Hematopoietic multipotent progenitor cell (in vitro differentiated cells): ENCODE measurements at regions not wholly inside any gene's neighbourhood (a gene's known extent, or its start where the extent isn't known, plus 50 kb on each side); places are given as distances from the start of the nearest gene placed in this dataset.
"Not testable (repeated sequence)": the region's sequence is repeated elsewhere in the genome, so short reads cannot be mapped to it uniquely, and the experiment has no call there.

Experiments used
- DNase-seq, 3 donors: peaks; one replicate each; pipeline ENCODE4 v3.0.0-alpha.2; 2011 to 2015; ENCODE audit warnings: low read depth in 2 of 3, low spot score in 2 of 3

- DNase-seq = no peak
Measured at GRCh38 chr13:78540058-78540457, 63.3 kb downstream of the POU4F1 start.

- DNase-seq = not testable (repeated sequence)
Measured at GRCh38 chr13:78526044-78526443, 77.3 kb downstream of the POU4F1 start.

- no peak for DNase-seq
Measured at GRCh38 chr13:78524936-78525335, 78.4 kb downstream of the POU4F1 start.

- no peak for DNase-seq
Measured at GRCh38 chr13:78521091-78521490, 82.3 kb downstream of the POU4F1 start.

GRCh38 chr13:78520425-78520824 is 82.9 kb downstream of the POU4F1 start:
- DNase-seq = no peak

- not testable (repeated sequence) for DNase-seq
Measured at GRCh38 chr13:78518482-78518881, 84.9 kb downstream of the POU4F1 start.

GRCh38 chr13:78499802-78500201 is 103.5 kb downstream of the POU4F1 start:
- DNase-seq = no peak

- no peak for DNase-seq
Measured at GRCh38 chr13:78497702-78498355, 105.5 kb downstream of the POU4F1 start.

GRCh38 chr13:78491978-78492377 is 111.4 kb downstream of the POU4F1 start:
- DNase-seq = no peak

GRCh38 chr13:78490225-78490624 is 113.1 kb downstream of the POU4F1 start:
- not testable (repeated sequence) for DNase-seq

- no peak for DNase-seq
Measured at GRCh38 chr13:78487707-78488106, 115.6 kb downstream of the POU4F1 start.

GRCh38 chr13:78485803-78486202 is 117.5 kb downstream of the POU4F1 start:
- no peak for DNase-seq

- DNase-seq = no peak
Measured at GRCh38 chr13:78478183-78478582, 125.2 kb downstream of the POU4F1 start.

- DNase-seq = no peak
Measured at GRCh38 chr13:78476910-78477309, 126.4 kb downstream of the POU4F1 start.

- DNase-seq = no peak
Measured at GRCh38 chr13:78468621-78469020, 134.7 kb downstream of the POU4F1 start.

GRCh38 chr13:78465250-78465649 is 138.1 kb downstream of the POU4F1 start:
- DNase-seq = no peak

GRCh38 chr13:78460176-78460575 is 143.2 kb downstream of the POU4F1 start:
- no peak for DNase-seq

- no peak for DNase-seq
Measured at GRCh38 chr13:78443839-78444238, 159.5 kb downstream of the POU4F1 start.

- DNase-seq = no peak
Measured at GRCh38 chr13:78437781-78438180, 165.6 kb downstream of the POU4F1 start.

- DNase-seq = no peak
Measured at GRCh38 chr13:78436311-78436710, 167.0 kb downstream of the POU4F1 start.

GRCh38 chr13:78431328-78431727 is 172.0 kb downstream of the POU4F1 start:
- DNase-seq = no peak

- no peak for DNase-seq
Measured at GRCh38 chr13:78430811-78431210, 172.5 kb downstream of the POU4F1 start.

GRCh38 chr13:78430166-78430791 is 173.1 kb downstream of the POU4F1 start:
- DNase-seq = no peak
